Hepatocyte (in vitro differentiated cells): ENCODE measurements at regions not wholly inside any gene's neighbourhood (a gene's known extent, or its start where the extent isn't known, plus 50 kb on each side); places are given as distances from the start of the nearest gene placed in this dataset.

Source experiments
- DNase-seq: peaks from one replicate; pipeline ENCODE4 v3.0.0-alpha.2; 2016; ENCODE audit warnings: low spot score
- H2AFZ ChIP-seq: fragments of 200-600 bp; sonication (generic); 2 replicates; pipeline ENCODE4 v1.6.0; 2016; ENCODE audit warnings: antibody characterized with exemption, mild to moderate bottlenecking
- H3K27ac ChIP-seq: fragments of 200-600 bp; sonication (generic); 2 replicates; pipeline ENCODE4 v1.5.1; 2016; ENCODE audit warnings: mild to moderate bottlenecking
- H3K27me3 ChIP-seq: fragments of 200-600 bp; sonication (generic); 2 replicates; pipeline ENCODE4 v1.6.1; 2016
- H3K36me3 ChIP-seq: fragments of 200-600 bp; sonication (generic); replicated peaks from 2 replicates; pipeline ENCODE4 v1.5.1; 2016; ENCODE audit warnings: low read depth; ENCODE audit not compliant: insufficient read depth
- H3K4me1 ChIP-seq: fragments of 200-600 bp; sonication (generic); 2 replicates; pipeline ENCODE4 v1.5.1; 2016; ENCODE audit warnings: mild to moderate bottlenecking, moderate library complexity; ENCODE audit not compliant: insufficient read depth
- H3K4me2 ChIP-seq: fragments of 200-600 bp; sonication (generic); 2 replicates; pipeline ENCODE4 v1.6.0; 2016
- H3K4me3 ChIP-seq: fragments of 200-600 bp; sonication (generic); 2 replicates; pipeline ENCODE4 v1.5.1; 2016; ENCODE audit warnings: mild to moderate bottlenecking
- H3K79me2 ChIP-seq: fragments of 200-600 bp; sonication (generic); 2 replicates; pipeline ENCODE4 v1.6.0; 2017; ENCODE audit warnings: mild to moderate bottlenecking
- H3K9me2 ChIP-seq: fragments of 200-600 bp; sonication (generic); replicated peaks from 2 replicates; pipeline ENCODE4 v1.6.0; 2017; ENCODE audit warnings: mild to moderate bottlenecking; ENCODE audit not compliant: insufficient read depth
- H3K9me3 ChIP-seq: fragments of 200-600 bp; sonication (generic); 2 replicates; pipeline ENCODE4 v1.5.1; 2016; ENCODE audit warnings: low read depth, mild to moderate bottlenecking
- H4K20me1 ChIP-seq: fragments of 200-600 bp; sonication (generic); 2 replicates; pipeline ENCODE4 v1.6.0; 2016; ENCODE audit warnings: mild to moderate bottlenecking; ENCODE audit not compliant: insufficient read depth, poor library complexity, severe bottlenecking
- CTCF ChIP-seq: fragments of 200-600 bp; sonication (generic); IDR thresholded peaks from 2 replicates; pipeline ENCODE4 v1.5.1; 2016; ENCODE audit warnings: antibody characterized with exemption, mild to moderate bottlenecking; ENCODE audit not compliant: poor library complexity
- EZH2 ChIP-seq: fragments of 200-600 bp; sonication (generic); IDR thresholded peaks from 2 replicates; pipeline ENCODE4 v1.6.1; 2016; ENCODE audit warnings: antibody characterized with exemption, mild to moderate bottlenecking, borderline replicate concordance
- EZH2phosphoT487 ChIP-seq: fragments of 200-600 bp; sonication (generic); IDR thresholded peaks from one replicate; pipeline ENCODE4 v1.6.1; 2018; ENCODE audit warnings: antibody characterized with exemption, mild to moderate bottlenecking, low read depth, moderate library complexity; ENCODE audit not compliant: unreplicated experiment, severe bottlenecking
- WGBS: methylation state at CpG from one replicate; pipeline ENCODE4 v1.1.6; 2016; ENCODE audit warnings: low lambda C conversion rate; ENCODE audit errors: missing lambda C conversion rate; 5-methylcytosine and 5-hydroxymethylcytosine counted together

- TF ChIP-seq EZH2: no peak
- no peak for TF ChIP-seq CTCF
- TF ChIP-seq EZH2phosphoT487: no peak
- DNase-seq: no peak
- 74% methylated on average over 2 of the region's 2 CpGs for WGBS
- no peaks in the 10 kb centered on the region for H4K20me1 ChIP-seq
- H2AFZ ChIP-seq: no peak overlapping the region
- no peaks in the 10 kb centered on the region for H3K9me3 ChIP-seq
- H3K36me3 ChIP-seq: no peaks in the 10 kb centered on the region
- no peak overlapping the region for H3K27ac ChIP-seq
- no peaks in the 10 kb centered on the region for H3K27me3 ChIP-seq
- no peaks in the 10 kb centered on the region for H3K9me2 ChIP-seq
- no peak overlapping the region for H3K4me3 ChIP-seq
- no peak overlapping the region for H3K4me2 ChIP-seq
- no peaks in the 10 kb centered on the region for H3K4me1 ChIP-seq
- H3K79me2 ChIP-seq: no peaks in the 10 kb centered on the region
These were observed 183.8 kb upstream of the TBX20 start for GRCh38 chr7:35437619-35438275.

GRCh38 chr7:35436452-35436851 is 182.6 kb upstream of the TBX20 start:
- H2AFZ ChIP-seq: no peak overlapping the region
- 57% methylated on average over 5 of the region's 5 CpGs for WGBS
- no peak for DNase-seq
- H3K27ac ChIP-seq: no peak overlapping the region
- H4K20me1 ChIP-seq: no peaks in the 10 kb centered on the region
- no peaks in the 10 kb centered on the region for H3K4me1 ChIP-seq
- TF ChIP-seq EZH2: no peak
- TF ChIP-seq EZH2phosphoT487: no peak
- TF ChIP-seq CTCF: no peak
- H3K79me2 ChIP-seq: no peaks in the 10 kb centered on the region
- H3K9me2 ChIP-seq: no peaks in the 10 kb centered on the region
- no peaks in the 10 kb centered on the region for H3K27me3 ChIP-seq
- no peak overlapping the region for H3K4me2 ChIP-seq
- H3K9me3 ChIP-seq: no peaks in the 10 kb centered on the region
- no peak overlapping the region for H3K4me3 ChIP-seq
- no peaks in the 10 kb centered on the region for H3K36me3 ChIP-seq

- Histone ChIP-seq H3K36me3 (no peaks in the 10 kb centered on the region), H3K4me3 (no peak overlapping the region), H3K79me2 (no peaks in the 10 kb centered on the region), H3K9me2 (no peaks in the 10 kb centered on the region), H3K4me1 (no peaks in the 10 kb centered on the region), H3K27ac (no peak overlapping the region), H4K20me1 (no peaks in the 10 kb centered on the region), H2AFZ (no peak overlapping the region), H3K4me2 (no peak overlapping the region), H3K9me3 (peaks cover 3% of the 10 kb centered on the region), H3K27me3 (no peaks in the 10 kb centered on the region)
- TF ChIP-seq CTCF (no peak), EZH2 (no peak), EZH2phosphoT487 (no peak)
- WGBS: 72% methylated on average over 7 of the region's 7 CpGs
- DNase-seq: no peak
These were observed 176.8 kb upstream of the TBX20 start for GRCh38 chr7:35430547-35431153.
